H7 (cell line): ENCODE measurements at regions not wholly inside any gene's neighbourhood (a gene's known extent, or its start where the extent isn't known, plus 50 kb on each side); places are given as distances from the start of the nearest gene placed in this dataset.
"Not testable (repeated sequence)": the region's sequence is repeated elsewhere in the genome, so short reads cannot be mapped to it uniquely, and the experiment has no call there.

Source experiments
- DNase-seq: peaks from one replicate; pipeline ENCODE4 v3.0.0; 2012
- H3K27me3 ChIP-seq: 2 replicates; pipeline ENCODE4 v1.6.0; 2011; ENCODE audit warnings: mild to moderate bottlenecking, low read length; ENCODE audit not compliant: control insufficient read depth, insufficient read depth
- H3K36me3 ChIP-seq: replicated peaks from 2 replicates; pipeline ENCODE4 v1.5.1; 2011; ENCODE audit warnings: low read length; ENCODE audit not compliant: control insufficient read depth, insufficient read depth
- H3K4me3 ChIP-seq: 2 replicates; pipeline ENCODE4 v1.5.1; 2011; ENCODE audit warnings: low read depth, mild to moderate bottlenecking, control low read depth, low read length, moderate library complexity; ENCODE audit not compliant: insufficient read depth

DNA sequence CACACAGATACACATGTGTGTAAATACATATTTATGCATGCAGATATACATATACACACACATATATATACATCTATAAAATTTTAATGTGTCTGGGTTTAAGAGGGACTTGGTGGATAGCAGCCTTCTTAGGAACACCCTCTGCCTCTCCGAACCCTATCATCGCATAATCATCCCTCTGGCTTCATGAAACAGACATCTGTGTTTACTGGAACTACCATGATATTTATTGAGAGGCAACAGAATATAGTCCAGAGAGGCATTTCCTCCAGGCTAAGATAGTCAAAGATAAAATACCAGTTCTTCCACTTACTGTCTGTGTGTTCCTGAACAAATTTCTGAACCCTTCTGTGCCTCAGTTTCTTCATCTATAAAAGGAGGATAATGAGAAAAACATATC lies 239.0 kb upstream of the FANCL start:
- DNase-seq = no peak
- no peak overlapping the region for H3K4me3 ChIP-seq
- no peaks in the 10 kb centered on the region for H3K36me3 ChIP-seq
- H3K27me3 ChIP-seq = peaks cover 5% of the 10 kb centered on the region; the same call in 1 of the 2 replicates

DNA sequence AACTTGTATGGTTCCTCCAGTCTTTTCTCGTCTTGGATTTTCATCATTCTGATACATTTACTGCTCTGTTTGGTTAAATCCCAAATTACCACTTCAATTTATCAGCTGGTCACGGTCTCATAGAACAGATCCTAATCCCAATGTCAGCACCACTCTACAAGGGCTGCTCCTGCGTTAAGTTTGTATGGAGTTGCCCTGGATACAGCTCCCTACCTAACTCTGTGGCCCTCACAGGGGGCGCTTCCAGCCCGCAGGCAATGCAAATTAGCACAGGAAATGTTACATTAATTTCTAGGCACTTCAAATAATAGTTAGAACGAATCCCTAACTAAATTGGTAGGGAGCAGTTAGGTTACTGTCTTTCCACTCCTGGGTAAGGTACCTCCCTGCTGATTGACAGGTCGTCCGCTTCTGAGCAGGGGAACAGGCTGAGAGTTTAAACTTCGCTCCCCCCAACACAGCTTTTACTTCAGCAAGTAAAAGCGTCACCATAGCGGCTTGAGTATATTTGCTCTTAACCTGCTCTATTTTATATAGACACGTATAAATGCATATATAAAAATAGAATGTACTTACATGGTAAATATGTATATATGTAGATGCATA lies 238.5 kb upstream of the FANCL start:
- Histone ChIP-seq H3K36me3 (no peaks in the 10 kb centered on the region), H3K27me3 (peaks cover 5% of the 10 kb centered on the region; the same call in 1 of the 2 replicates), H3K4me3 (no peak overlapping the region)
- peak; percentile 10 for DNase-seq

DNA sequence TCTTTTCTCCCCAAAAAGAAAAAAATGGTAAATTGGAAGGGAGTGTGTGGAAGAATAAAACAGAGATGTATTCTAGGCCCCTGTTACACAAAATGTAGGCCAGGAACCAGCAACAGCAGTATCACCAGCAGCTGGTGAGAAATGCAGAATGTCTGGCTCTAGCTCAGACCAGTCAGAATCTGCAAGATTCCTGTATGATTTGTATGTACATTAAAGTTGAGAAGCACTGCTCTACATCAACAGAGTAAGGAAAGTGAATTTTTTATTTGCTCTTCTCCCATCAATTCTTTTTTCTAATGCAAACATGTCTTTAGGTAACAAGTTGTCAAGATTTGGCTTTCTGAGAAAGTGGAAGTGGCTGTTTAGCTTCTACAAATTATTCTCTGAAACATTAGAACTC lies 235.4 kb upstream of the FANCL start:
- DNase-seq = no peak
- Histone ChIP-seq H3K27me3 (peaks cover 5% of the 10 kb centered on the region; the same call in 1 of the 2 replicates), H3K4me3 (no peak overlapping the region), H3K36me3 (no peaks in the 10 kb centered on the region)

DNA sequence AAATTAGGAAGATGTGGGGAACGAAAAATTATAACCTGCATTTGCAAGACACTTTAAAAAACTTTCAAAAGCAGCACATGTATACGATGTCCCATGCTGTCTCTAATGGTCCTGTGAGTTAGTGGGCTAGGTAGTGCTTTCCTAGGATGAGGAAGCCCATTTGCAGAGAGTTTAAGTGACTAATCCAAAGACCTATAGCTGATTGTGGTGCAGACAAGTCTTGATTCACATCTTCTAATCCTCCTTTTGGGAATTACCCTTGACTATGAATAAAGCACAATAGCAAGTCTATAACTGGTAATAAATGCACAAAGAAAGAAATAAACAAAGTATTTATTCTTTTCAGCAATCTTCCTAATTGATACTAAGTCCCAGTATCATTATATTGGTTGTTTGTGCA lies 234.6 kb upstream of the FANCL start:
- no peak for DNase-seq
- no peaks in the 10 kb centered on the region for H3K36me3 ChIP-seq
- peaks cover 3% of the 10 kb centered on the region; the same call in 1 of the 2 replicates for H3K27me3 ChIP-seq
- H3K4me3 ChIP-seq = no peak overlapping the region

DNA sequence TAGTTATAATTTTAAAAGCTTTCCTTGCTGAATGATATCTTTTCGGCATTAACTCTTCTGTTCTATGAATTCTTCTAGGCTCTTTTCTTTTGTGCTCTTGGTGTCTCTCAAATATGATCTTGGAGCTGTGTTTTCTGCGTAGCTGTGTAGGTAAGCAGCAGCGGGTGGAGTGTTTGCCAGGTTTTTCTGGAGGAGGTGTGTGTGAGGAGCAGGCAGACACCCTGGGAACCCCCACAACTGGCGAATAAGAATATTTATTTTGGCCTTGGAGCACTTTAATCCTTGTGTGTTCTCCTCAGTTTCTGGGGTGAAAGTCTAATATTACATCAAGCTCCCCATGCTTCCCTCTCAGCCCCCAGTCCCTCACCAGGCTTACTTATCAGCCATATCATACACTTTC lies 232.0 kb upstream of the FANCL start:
- H3K36me3 ChIP-seq = no peaks in the 10 kb centered on the region
- DNase-seq = no peak
- H3K4me3 ChIP-seq = no peak overlapping the region
- H3K27me3 ChIP-seq = no peaks in the 10 kb centered on the region

DNA sequence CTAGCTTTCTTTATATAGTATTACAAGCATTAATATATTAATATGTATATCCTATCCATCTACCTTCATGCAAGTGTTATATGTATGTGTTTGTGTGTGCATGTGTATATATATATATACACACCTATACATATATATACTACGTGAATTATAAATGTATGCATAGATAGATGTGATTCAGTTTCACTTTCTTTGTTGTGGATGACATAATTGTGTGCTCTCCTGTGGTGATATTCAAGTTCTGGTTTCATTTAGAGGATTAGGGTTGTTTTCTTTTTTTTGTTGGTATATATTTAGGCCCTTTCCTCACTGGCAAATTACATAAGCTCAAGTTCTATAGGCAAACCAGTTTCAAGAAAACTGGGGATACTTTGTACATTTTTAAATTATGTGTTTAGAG lies 225.7 kb upstream of the FANCL start:
- H3K36me3 ChIP-seq = no peaks in the 10 kb centered on the region
- H3K27me3 ChIP-seq = no peaks in the 10 kb centered on the region
- no peak overlapping the region for H3K4me3 ChIP-seq
- no peak for DNase-seq

DNA sequence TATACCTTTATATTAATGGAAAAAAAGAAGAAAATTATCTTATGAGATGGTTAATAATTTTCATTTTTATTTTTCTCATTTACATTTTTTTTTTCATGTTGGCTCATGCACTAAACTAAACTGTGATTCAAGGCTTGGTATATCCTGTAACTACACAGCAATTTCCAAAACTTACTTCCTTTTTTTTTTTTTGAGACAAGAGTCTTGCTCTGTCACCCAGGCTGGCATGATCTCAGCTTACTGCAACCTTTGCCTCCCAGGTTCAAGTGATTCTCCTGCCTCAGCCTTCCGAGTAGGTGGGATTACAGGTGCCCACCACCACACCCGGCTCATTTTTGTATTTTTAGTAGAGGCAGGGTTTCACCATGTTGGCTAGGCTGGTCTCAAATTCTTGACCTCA lies 224.9 kb upstream of the FANCL start:
- not testable (repeated sequence) for H3K27me3 ChIP-seq, H3K4me3 ChIP-seq, H3K36me3 ChIP-seq, DNase-seq

DNA sequence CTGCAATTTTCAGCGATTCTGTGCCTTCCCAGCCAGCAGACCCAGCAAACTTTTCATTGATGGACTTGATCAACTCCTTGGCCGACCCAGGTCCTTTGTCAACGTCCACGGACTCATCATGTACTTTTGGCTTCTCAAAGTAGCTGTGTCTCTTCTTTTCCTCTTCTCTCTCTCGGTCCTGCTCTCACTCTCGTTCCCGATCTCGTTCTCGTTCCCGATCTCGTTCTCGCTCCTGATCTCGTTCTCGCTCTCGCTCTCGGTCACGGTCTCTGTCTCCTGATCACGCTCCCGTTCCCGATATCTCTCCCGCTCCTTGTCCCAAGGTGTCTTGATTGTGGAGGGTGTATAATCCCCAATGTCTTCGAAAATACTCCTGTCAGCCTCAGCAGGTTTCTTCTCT lies 219.5 kb upstream of the FANCL start:
- Histone ChIP-seq H3K27me3 (no peaks in the 10 kb centered on the region), H3K36me3 (no peaks in the 10 kb centered on the region), H3K4me3 (no peak overlapping the region)
- DNase-seq = no peak

DNA sequence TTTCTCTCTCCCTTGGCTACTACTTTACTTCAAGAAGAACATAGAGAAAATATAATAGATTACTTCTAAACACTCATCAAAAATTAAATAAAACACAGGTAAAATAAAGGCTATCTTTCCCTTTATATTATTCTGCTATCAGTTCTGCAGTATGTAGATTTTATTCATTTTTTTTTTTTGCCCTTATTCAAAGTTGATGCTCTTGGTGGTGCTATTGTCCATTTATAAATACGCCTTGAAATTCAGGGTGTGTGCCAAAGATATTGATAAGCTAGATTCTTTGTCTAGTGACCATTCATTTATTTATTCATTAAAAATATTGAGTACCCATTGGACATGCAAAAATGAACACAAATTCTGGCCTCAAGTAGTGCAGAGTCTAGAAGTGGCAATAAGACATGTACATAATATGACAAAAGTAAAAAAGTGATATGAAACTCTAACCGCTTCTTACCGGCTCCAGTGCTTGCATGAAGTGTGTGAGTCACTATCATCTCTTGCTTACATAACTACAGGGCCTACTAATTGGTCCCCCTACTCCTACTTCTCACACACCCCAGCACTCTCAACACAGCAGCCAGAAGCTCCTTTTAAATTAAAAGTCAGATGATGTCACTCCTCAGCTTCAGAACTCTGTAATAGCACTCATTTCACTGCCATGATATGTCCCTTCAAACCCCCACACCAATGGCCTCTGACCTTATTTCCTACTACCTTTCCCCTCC lies 208.3 kb upstream of the FANCL start:
- H3K27me3 ChIP-seq = no peaks in the 10 kb centered on the region
- H3K4me3 ChIP-seq = no peak overlapping the region
- no peaks in the 10 kb centered on the region for H3K36me3 ChIP-seq
- peak; percentile 18 for DNase-seq

DNA sequence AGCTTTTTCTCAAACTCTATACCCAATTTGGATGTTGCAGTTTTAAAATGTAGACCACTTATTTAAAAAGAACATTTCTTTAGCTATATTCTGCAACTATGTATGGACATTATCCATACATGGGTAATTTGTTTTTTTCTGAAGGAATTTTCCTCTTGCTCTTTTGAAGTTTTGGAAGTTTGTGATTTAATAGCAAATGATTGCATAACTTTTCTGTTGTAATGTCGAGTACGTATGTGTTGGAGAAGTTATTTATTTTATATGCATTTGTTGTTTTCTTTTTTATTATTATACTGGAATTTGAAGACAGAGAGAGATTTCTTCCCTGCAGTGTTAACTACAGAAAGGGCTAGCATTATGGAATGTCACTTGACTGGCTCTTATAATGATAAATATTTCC lies 207.7 kb upstream of the FANCL start:
- no peak for DNase-seq
- no peaks in the 10 kb centered on the region for H3K27me3 ChIP-seq
- no peaks in the 10 kb centered on the region for H3K36me3 ChIP-seq
- no peak overlapping the region for H3K4me3 ChIP-seq

DNA sequence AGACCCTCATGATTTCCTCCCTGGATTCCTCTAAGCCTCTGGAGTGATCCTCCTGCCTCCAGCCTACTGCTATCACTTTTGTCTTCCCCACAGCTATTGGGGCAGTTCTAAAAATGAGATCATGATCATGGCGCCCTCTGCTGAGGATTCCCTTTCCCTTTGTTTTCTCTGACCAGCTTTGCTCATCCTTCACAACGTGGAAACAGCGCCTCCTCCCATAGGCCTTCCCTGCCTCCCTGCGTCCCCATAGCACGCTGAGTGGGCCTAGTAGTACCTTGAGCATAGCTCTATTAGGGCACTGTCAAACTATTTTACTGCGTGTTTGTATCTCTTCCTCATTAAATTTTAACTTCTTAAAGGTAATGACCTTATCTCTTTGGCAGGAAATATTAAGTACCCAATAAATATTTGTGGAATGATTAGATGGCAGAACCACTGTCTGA lies 207.0 kb upstream of the FANCL start:
- H3K27me3 ChIP-seq = no peaks in the 10 kb centered on the region
- H3K4me3 ChIP-seq = no peak overlapping the region
- no peaks in the 10 kb centered on the region for H3K36me3 ChIP-seq
- DNase-seq = peak; percentile 52

DNA sequence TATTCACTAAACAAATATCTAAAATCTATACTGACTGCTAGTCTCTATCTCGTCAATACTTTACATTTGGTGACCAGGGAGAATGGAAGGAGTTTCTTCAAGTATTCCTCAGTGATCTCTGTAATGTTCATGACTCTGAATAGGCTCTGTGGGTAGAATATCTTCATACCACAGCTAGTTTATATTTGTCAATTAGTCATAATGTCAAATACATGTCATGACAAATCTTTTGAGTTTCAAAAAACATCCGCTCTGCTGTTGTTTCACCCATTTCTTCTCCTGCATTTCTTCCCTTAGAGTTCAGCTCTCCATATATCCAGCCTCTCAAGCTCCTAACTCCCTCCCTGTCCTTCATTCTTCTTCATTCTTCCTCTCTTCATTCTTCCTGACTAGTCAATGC lies 206.5 kb upstream of the FANCL start:
- Histone ChIP-seq H3K27me3 (no peaks in the 10 kb centered on the region), H3K36me3 (no peaks in the 10 kb centered on the region), H3K4me3 (no peak overlapping the region)
- no peak for DNase-seq

DNA sequence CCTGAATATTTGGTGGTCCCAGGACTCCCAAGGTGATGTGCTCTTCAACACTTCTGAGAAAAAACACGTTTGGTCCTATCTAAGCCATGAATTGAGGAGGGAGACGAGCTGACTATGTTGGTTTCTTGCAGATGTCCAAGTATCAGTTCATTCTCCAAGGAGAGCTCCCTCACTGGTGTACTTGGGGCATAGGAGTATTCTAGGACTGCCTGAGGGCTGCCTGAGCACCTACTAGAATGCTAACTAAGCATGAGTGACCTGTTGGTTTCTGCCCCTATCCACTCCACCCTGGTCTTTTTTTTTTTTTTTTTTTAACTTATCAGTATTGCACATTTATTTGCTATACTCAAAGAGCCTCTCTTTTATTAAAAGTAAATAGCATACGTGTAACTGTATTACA lies 200.5 kb upstream of the FANCL start:
- Histone ChIP-seq H3K36me3 (no peaks in the 10 kb centered on the region), H3K27me3 (no peaks in the 10 kb centered on the region), H3K4me3 (no peak overlapping the region)
- DNase-seq = no peak

DNA sequence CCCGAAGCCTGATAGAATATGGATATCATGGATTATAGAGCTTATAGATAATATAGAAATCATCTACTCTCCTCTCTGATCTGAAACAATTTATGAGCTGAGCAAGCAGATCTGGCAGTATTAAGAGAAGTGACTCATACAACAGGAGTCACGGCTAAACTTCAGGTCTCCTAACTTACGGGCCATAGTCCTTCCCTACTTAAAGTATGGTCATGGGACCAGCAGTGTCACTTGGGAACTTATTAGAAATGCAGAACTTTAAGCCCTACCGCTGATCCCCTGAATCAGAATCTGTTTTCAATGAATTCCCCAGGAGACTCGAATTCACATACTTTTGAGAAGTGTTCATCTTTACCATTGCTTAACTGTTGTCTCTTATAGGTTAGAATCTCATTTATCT lies 195.7 kb upstream of the FANCL start:
- H3K36me3 ChIP-seq = no peaks in the 10 kb centered on the region
- H3K27me3 ChIP-seq = no peaks in the 10 kb centered on the region
- DNase-seq = no peak
- no peak overlapping the region for H3K4me3 ChIP-seq

DNA sequence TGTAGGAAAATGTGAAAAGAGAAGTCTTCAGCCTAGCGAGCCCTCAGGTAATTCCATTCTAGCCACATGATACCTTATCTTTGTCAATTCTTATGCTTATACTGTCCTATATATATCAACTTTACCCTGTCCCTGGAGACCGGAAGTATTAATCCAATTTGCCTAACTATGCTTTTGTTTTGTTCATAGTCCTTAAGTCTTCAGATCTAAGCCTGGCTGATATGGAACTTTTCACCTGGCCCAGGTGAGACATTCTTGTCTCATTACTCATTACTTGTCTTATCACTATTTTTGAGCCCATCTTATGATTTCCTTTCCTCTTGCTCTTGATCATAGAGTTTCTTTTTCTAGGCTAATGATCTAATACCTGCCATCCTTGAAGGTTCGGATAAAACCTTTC lies 194.1 kb upstream of the FANCL start:
- Histone ChIP-seq H3K27me3 (no peaks in the 10 kb centered on the region), H3K4me3 (no peak overlapping the region), H3K36me3 (no peaks in the 10 kb centered on the region)
- no peak for DNase-seq
